UCSD-AML1 (cell line): ENCODE measurements at regions not wholly inside any gene's neighbourhood (a gene's known extent, or its start where the extent isn't known, plus 50 kb on each side); places are given as distances from the start of the nearest gene placed in this dataset.
"Not testable (repeated sequence)": the region's sequence is repeated elsewhere in the genome, so short reads cannot be mapped to it uniquely, and the experiment has no call there.

ENCODE experiments used
- DNase-seq: peaks from one replicate; lab custom pipeline; 2025; ENCODE audit not compliant: unreplicated experiment; lab: John Stamatoyannopoulos, UW

GRCh38 chr6:49118478-49118877, 344.6 kb downstream of the MMUT start:
- no peak for DNase-seq

GRCh38 chr6:49110916-49111315, 352.1 kb downstream of the MMUT start:
- no peak for DNase-seq

- not testable (repeated sequence) for DNase-seq
Observed at GRCh38 chr6:49097664-49098063, 365.4 kb downstream of the MMUT start.

GRCh38 chr6:49097116-49097515, 365.9 kb downstream of the MMUT start:
- DNase-seq: no peak

GRCh38 chr6:49088631-49089030, 374.4 kb downstream of the MMUT start:
- DNase-seq: no peak

GRCh38 chr6:49087369-49087768, 375.7 kb downstream of the MMUT start:
- DNase-seq: no peak

- DNase-seq: no peak
Observed at GRCh38 chr6:49082611-49083010, 380.4 kb downstream of the MMUT start.

- no peak for DNase-seq
Observed at GRCh38 chr6:49072885-49073620, 390.0 kb downstream of the MMUT start.

GRCh38 chr6:49072146-49072545, 390.9 kb downstream of the MMUT start:
- no peak for DNase-seq

- DNase-seq: no peak
Observed at GRCh38 chr6:49070411-49070810, 392.6 kb downstream of the MMUT start.

GRCh38 chr6:49054311-49054710, 408.7 kb downstream of the MMUT start:
- DNase-seq: no peak

GRCh38 chr6:49052901-49053300, 410.2 kb downstream of the MMUT start:
- no peak for DNase-seq

- DNase-seq: no peak
Observed at GRCh38 chr6:49051281-49051680, 411.8 kb downstream of the MMUT start.

GRCh38 chr6:49050584-49050983, 412.5 kb downstream of the MMUT start:
- no peak for DNase-seq

GRCh38 chr6:49038294-49038822, 424.7 kb downstream of the MMUT start:
- DNase-seq: no peak

GRCh38 chr6:49030251-49031020, 432.6 kb downstream of the MMUT start:
- no peak for DNase-seq

GRCh38 chr6:49027644-49028043, 435.4 kb downstream of the MMUT start:
- no peak for DNase-seq

GRCh38 chr6:49025273-49026240, 437.5 kb downstream of the MMUT start:
- DNase-seq: no peak

- no peak for DNase-seq
Observed at GRCh38 chr6:49004801-49005200, 458.3 kb downstream of the MMUT start.

GRCh38 chr6:49003348-49003747, 459.7 kb downstream of the MMUT start:
- DNase-seq: no peak
